ENCODE measurements at regions not wholly inside any gene's neighbourhood (a gene's known extent, or its start where the extent isn't known, plus 50 kb on each side); places are given as distances from the start of the nearest gene placed in this dataset.
"Not testable (repeated sequence)": the region's sequence is repeated elsewhere in the genome, so short reads cannot be mapped to it uniquely, and the experiment has no call there.

DNA sequence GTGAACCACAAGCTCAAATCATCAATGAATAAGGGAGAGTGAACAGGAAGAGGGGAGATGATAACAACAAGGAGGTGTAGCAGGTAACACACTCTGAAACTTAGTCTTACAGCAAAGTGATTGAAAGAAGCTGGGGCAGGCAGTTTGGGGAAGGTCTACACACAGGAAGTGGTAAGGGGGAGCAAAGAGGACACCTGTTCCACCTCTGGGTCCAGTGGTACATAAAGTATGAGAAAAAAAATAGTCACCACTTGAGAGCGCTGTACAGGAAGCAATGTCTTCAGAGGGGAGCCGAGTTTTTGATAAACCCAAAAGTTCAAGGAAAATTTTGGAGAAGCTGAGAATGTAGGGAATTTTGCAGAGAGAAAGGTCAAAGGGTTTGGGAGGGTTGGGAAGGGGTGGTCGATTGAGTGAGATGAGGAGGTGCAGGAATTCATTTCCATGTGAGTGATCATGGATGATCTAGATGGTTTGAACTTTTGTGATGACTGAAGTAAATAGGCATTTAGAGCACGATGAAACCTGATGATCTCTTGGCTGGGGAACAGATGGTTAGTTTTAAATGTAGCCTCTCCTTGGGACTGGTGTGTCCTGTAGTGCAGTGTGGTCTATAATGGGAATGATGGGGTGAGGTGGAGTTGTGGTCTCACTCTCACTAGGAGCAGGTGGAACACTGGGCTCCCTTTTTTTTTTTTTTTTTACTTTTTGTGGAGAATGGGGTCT, 142.0 kb downstream of the RBMX2 start:
- Mint-ChIP-seq H3K27me3 (ENCODE audit: low read depth) (peaks cover 3% of the 10 kb centered on the region), H3K27ac (no peak overlapping the region), H3K9me3 (no peaks in the 10 kb centered on the region), H3K4me3 (no peak overlapping the region), H3K4me1 (peaks cover 5% of the 10 kb centered on the region), H3K36me3 (ENCODE audit: low read depth) (no peaks in the 10 kb centered on the region)
- no peak for TF ChIP-seq CTCF (IDR thresholded peaks at IDR 0.05; ENCODE audit: unreplicated experiment in 3 of 3)

DNA sequence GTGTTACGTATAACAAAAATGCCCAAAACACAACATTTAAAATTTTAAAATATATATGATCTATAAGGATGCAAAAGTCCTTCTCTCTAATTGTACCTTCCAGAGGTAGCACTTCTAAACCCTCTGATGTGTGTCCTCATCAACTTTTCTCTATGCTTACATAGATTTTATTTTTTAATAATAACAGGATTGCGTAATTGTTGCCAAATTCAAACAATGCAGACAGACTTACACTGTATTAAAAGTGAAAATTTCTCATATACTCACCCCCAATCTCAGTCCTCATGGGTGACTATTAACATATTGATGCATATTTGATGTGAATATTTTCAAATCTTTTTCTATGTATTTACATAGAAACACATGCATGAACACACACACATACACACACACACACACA, 144.0 kb downstream of the RBMX2 start:
- no peak for TF ChIP-seq CTCF (IDR thresholded peaks at IDR 0.05; ENCODE audit: unreplicated experiment in 3 of 3)
- no peaks in the 10 kb centered on the region for H3K9me3 Mint-ChIP-seq
- no peak overlapping the region for H3K27ac Mint-ChIP-seq
- peaks cover 5% of the 10 kb centered on the region for H3K4me1 Mint-ChIP-seq
- H3K27me3 Mint-ChIP-seq (ENCODE audit: low read depth) = no peaks in the 10 kb centered on the region
- no peaks in the 10 kb centered on the region for H3K36me3 Mint-ChIP-seq (ENCODE audit: low read depth)
- no peak overlapping the region for H3K4me3 Mint-ChIP-seq

DNA sequence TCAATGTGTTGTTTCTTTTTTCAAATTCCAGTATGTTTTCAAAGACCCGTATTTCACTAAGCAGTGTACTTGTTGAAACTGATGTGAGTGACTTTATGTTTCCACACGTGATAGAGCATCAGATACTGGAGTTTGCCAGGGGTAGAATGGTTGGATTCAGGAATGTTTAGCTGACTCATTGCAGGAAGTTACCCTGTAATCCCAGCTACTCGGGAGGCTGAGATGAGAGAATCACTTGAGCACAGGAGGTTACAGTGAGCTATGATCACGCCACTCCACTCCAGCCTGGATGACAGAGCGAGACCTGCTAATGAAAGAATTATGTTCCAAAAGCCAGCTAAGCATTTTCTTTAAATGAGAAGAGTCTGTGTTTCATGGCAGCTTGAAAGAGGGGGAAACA, 147.6 kb downstream of the RBMX2 start:
- H3K27ac Mint-ChIP-seq; H3K4me3 Mint-ChIP-seq; H3K36me3 Mint-ChIP-seq (ENCODE audit: low read depth); H3K4me1 Mint-ChIP-seq; H3K27me3 Mint-ChIP-seq (ENCODE audit: low read depth); H3K9me3 Mint-ChIP-seq: not testable (repeated sequence)

DNA sequence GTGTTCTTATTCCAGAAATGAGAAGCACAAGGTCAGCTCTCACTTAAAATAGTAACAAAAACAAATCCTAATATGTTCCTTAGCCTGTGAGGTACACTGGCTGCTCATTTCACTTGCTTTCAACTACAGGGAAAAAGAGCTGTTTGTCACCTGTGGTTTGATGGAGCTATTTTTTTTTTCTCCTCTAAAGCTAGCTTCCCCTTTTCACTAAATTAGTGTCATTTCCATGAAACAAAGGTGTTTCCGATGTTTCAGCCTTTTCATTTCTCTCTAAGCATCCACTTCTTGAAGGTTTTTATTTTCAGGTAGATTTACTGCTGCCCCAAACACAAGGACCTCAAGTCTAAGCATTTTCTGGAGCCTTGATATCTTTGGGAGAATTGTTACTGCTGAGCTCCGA, 148.6 kb downstream of the RBMX2 start:
- no peak overlapping the region for H3K27ac Mint-ChIP-seq
- H3K9me3 Mint-ChIP-seq = no peaks in the 10 kb centered on the region
- no peaks in the 10 kb centered on the region for H3K36me3 Mint-ChIP-seq (ENCODE audit: low read depth)
- peaks cover 2% of the 10 kb centered on the region for H3K27me3 Mint-ChIP-seq (ENCODE audit: low read depth)
- no peak overlapping the region for H3K4me3 Mint-ChIP-seq
- H3K4me1 Mint-ChIP-seq = peaks cover 5% of the 10 kb centered on the region
- no peak for TF ChIP-seq CTCF (IDR thresholded peaks at IDR 0.05; ENCODE audit: unreplicated experiment in 3 of 3)

DNA sequence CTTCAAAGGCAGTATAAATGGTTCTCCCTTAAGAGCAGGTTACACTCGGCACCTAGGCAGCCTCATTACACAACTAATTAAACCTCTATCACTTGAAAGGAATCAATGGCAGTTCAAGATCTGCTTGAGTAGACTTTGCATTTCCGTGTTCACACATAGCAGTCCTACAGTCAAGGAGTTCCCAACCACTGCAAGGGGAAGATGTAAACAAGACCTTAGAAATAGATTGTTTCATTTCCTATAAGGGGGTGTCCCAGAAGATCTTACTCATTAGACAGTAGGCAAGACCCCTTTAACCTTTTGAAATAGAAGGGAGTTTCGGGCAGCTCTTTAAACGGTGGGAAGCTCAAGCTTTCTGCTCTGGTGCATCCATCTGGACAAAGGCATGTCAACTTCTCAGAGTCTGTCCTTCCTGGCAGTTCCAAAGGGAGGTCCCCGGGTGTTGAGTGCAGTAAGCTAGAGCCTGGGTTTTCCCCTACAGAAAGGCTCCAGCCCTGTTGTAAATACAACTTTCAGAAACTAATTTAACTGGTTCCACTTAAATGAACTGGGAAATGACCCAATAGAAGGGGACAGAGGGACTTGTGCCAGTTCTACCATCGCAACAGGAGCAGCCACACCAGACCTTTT, 150.8 kb downstream of the RBMX2 start:
- no peaks in the 10 kb centered on the region for H3K4me1 Mint-ChIP-seq
- no peak for TF ChIP-seq CTCF (IDR thresholded peaks at IDR 0.05; ENCODE audit: unreplicated experiment in 3 of 3)
- no peaks in the 10 kb centered on the region for H3K9me3 Mint-ChIP-seq
- no peak overlapping the region for H3K4me3 Mint-ChIP-seq
- peaks cover 7% of the 10 kb centered on the region for H3K27me3 Mint-ChIP-seq (ENCODE audit: low read depth)
- H3K36me3 Mint-ChIP-seq (ENCODE audit: low read depth) = no peaks in the 10 kb centered on the region
- H3K27ac Mint-ChIP-seq = no peak overlapping the region

DNA sequence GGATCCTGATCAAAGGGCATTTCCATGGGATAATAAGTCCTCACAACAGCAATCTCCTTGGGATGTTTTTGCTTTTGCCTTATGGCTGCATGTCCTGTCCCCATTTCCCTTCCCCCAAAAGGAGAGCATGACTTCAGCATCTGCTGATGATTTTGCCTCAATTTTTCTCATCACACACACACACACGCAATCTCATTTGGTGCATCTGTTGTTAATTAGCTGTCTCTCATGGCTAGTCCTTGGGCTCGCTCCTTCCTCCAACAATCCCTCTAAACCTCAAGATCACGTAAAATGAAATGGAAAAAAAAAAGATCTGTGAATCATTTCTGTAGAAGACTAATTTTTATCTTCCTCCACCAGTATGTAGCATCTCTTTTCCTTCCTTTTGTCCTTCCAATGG, 153.6 kb downstream of the RBMX2 start:
- no peak for TF ChIP-seq CTCF (IDR thresholded peaks at IDR 0.05; ENCODE audit: unreplicated experiment in 3 of 3)
- Mint-ChIP-seq H3K36me3 (ENCODE audit: low read depth) (no peaks in the 10 kb centered on the region), H3K4me3 (no peak overlapping the region), H3K27ac (no peak overlapping the region), H3K9me3 (no peaks in the 10 kb centered on the region), H3K4me1 (no peaks in the 10 kb centered on the region), H3K27me3 (ENCODE audit: low read depth) (peaks cover 7% of the 10 kb centered on the region)
